ENCODE measurements at regions not wholly inside any gene's neighbourhood (a gene's known extent, or its start where the extent isn't known, plus 50 kb on each side); places are given as distances from the start of the nearest gene placed in this dataset.

- TF ChIP-seq POLR2AphosphoS5 (IDR thresholded peaks at IDR 0.05; ENCODE audit: insufficient read depth, low read depth, low read length) = no peak
- no peak for TF ChIP-seq CTCF (IDR thresholded peaks at IDR 0.05; ENCODE audit: extremely low read depth in 1 of 2, insufficient read depth in 1 of 2, low read depth in 1 of 2, low read length in 2 of 2)
- no peak for TF ChIP-seq POLR2A (IDR thresholded peaks at IDR 0.05; ENCODE audit: low read depth, low read length)
These were observed 1045.9 kb downstream of the VRK1 start for GRCh38 chr14:97843066-97843465.
